HuH-7 (cell line): ENCODE measurements at regions not wholly inside any gene's neighbourhood (a gene's known extent, or its start where the extent isn't known, plus 50 kb on each side); places are given as distances from the start of the nearest gene placed in this dataset.

Experiments
- DNase-seq: peaks from one replicate; pipeline ENCODE4 v3.0.0; 2011; ENCODE audit warnings: low spot score

- DNase-seq = no peak
These were observed 63.0 kb upstream of the ACSL3 start for GRCh38 chr2:222797871-222798270.

- no peak for DNase-seq
These were observed 62.3 kb upstream of the ACSL3 start for GRCh38 chr2:222798528-222798927.

GRCh38 chr2:222799262-222799918, 61.4 kb upstream of the ACSL3 start:
- no peak for DNase-seq

GRCh38 chr2:222802514-222803196, 58.2 kb upstream of the ACSL3 start:
- no peak for DNase-seq

- no peak for DNase-seq
These were observed 56.5 kb upstream of the ACSL3 start for GRCh38 chr2:222804351-222804750.

- DNase-seq = peak; percentile 39
These were observed 55.1 kb upstream of the ACSL3 start for GRCh38 chr2:222805591-222806304.

- no peak for DNase-seq
These were observed 54.2 kb upstream of the ACSL3 start for GRCh38 chr2:222806526-222807137.

- no peak for DNase-seq
These were observed 53.4 kb upstream of the ACSL3 start for GRCh38 chr2:222807431-222807830.

- DNase-seq = no peak
These were observed 51.3 kb upstream of the ACSL3 start for GRCh38 chr2:222809582-222809981.

- no peak for DNase-seq
These were observed 50.8 kb upstream of the ACSL3 start for GRCh38 chr2:222810044-222810443.
